Mesendoderm (in vitro differentiated cells): ENCODE measurements at regions not wholly inside any gene's neighbourhood (a gene's known extent, or its start where the extent isn't known, plus 50 kb on each side); places are given as distances from the start of the nearest gene placed in this dataset.
A peak's percentile ranks its signal among the peaks of the same experiment; 100 is the strongest.

Experiments used
- DNase-seq: peaks from one replicate; pipeline ENCODE4 v3.0.0; 2013
- H2AK5ac ChIP-seq: 2 replicates; pipeline ENCODE4 v1.6.1; 2013; ENCODE audit warnings: low read length, inconsistent platforms
- H2BK120ac ChIP-seq: 2 replicates; pipeline ENCODE4 v1.6.1; 2013; ENCODE audit warnings: low read depth, mild to moderate bottlenecking, low read length, moderate library complexity, mixed read lengths
- H2BK15ac ChIP-seq: replicated peaks from 2 replicates; pipeline ENCODE4 v1.6.1; 2013; ENCODE audit warnings: low read depth, mild to moderate bottlenecking, moderate library complexity
- H2BK5ac ChIP-seq: 2 replicates; pipeline ENCODE4 v1.6.1; 2013; ENCODE audit warnings: low read length, inconsistent platforms
- H3K18ac ChIP-seq: 2 replicates; pipeline ENCODE4 v1.6.1; 2013; ENCODE audit warnings: mild to moderate bottlenecking, low read length, mixed read lengths
- H3K23ac ChIP-seq: one replicate; pipeline ENCODE4 v1.6.1; 2013; ENCODE audit warnings: low read length
- H3K27ac ChIP-seq: 2 replicates; pipeline ENCODE4 v1.5.1; 2013; ENCODE audit warnings: low read depth, mild to moderate bottlenecking, inconsistent platforms, low read length, moderate library complexity
- H3K27me3 ChIP-seq: 2 replicates; pipeline ENCODE4 v1.6.1; 2013; ENCODE audit warnings: low read length, control low read depth, mild to moderate bottlenecking, inconsistent platforms; ENCODE audit not compliant: insufficient read depth, poor library complexity
- H3K36me3 ChIP-seq: 2 replicates; pipeline ENCODE4 v1.6.1; 2013; ENCODE audit warnings: low read length, inconsistent platforms; ENCODE audit not compliant: control insufficient read depth, insufficient read depth
- H3K4ac ChIP-seq: one replicate; pipeline ENCODE4 v1.6.1; 2013; ENCODE audit warnings: low read depth, mild to moderate bottlenecking, low read length, moderate library complexity
- H3K4me1 ChIP-seq: 2 replicates; pipeline ENCODE4 v1.6.1; 2013; ENCODE audit warnings: low read depth, low read length, inconsistent platforms; ENCODE audit not compliant: control insufficient read depth
- H3K4me2 ChIP-seq: 2 replicates; pipeline ENCODE4 v1.6.1; 2013; ENCODE audit warnings: low read length
- H3K4me3 ChIP-seq: 2 replicates; pipeline ENCODE4 v1.5.1; 2013; ENCODE audit warnings: mild to moderate bottlenecking, low read length
- H3K56ac ChIP-seq: one replicate; pipeline ENCODE4 v1.6.1; 2013; ENCODE audit warnings: low read length
- H3K79me1 ChIP-seq: 2 replicates; pipeline ENCODE4 v1.6.1; 2013; ENCODE audit warnings: low read length, inconsistent platforms
- H3K79me2 ChIP-seq: 2 replicates; pipeline ENCODE4 v1.6.1; 2013; ENCODE audit warnings: mild to moderate bottlenecking, low read length; ENCODE audit not compliant: control insufficient read depth, insufficient read depth
- H3K9ac ChIP-seq: 2 replicates; pipeline ENCODE4 v1.6.1; 2013; ENCODE audit warnings: low read length, inconsistent platforms
- H4K5ac ChIP-seq: one replicate; pipeline ENCODE4 v1.6.1; 2013; ENCODE audit warnings: low read length
- H4K8ac ChIP-seq: one replicate; pipeline ENCODE4 v1.6.1; 2013; ENCODE audit warnings: low read depth, mild to moderate bottlenecking, control low read depth, low read length, moderate library complexity
- WGBS: extraction: QIAGEN DNeasy Blood & Tissue Kit; methylation state at CpG from one replicate; pipeline ENCODE4 v1.1.7; 2013; ENCODE audit warnings: low lambda C conversion rate, missing lambda C conversion rate; ENCODE audit not compliant: insufficient coverage; ENCODE audit errors: extremely low coverage; 5-methylcytosine and 5-hydroxymethylcytosine counted together

- Histone ChIP-seq H4K5ac (no peak overlapping the region), H3K4ac (no peak overlapping the region), H3K79me1 (no peaks in the 10 kb centered on the region), H3K27ac (no peak overlapping the region), H4K8ac (no peak overlapping the region), H2AK5ac (no peak overlapping the region), H3K4me2 (no peak overlapping the region), H3K79me2 (no peaks in the 10 kb centered on the region), H3K56ac (no peak overlapping the region), H3K18ac (no peak overlapping the region), H2BK120ac (no peak overlapping the region), H3K23ac (no peak overlapping the region), H3K27me3 (no peaks in the 10 kb centered on the region), H2BK15ac (no peak overlapping the region), H2BK5ac (no peak overlapping the region), H3K36me3 (no peaks in the 10 kb centered on the region), H3K4me3 (no peak overlapping the region), H3K9ac (no peak overlapping the region), H3K4me1 (no peaks in the 10 kb centered on the region)
- WGBS, result no CpG with 5 or more reads among the region's 3 CpGs
- no peak for DNase-seq
Observed at GRCh38 chr3:193980905-193981304, 155.0 kb upstream of the HES1 start.

DNA sequence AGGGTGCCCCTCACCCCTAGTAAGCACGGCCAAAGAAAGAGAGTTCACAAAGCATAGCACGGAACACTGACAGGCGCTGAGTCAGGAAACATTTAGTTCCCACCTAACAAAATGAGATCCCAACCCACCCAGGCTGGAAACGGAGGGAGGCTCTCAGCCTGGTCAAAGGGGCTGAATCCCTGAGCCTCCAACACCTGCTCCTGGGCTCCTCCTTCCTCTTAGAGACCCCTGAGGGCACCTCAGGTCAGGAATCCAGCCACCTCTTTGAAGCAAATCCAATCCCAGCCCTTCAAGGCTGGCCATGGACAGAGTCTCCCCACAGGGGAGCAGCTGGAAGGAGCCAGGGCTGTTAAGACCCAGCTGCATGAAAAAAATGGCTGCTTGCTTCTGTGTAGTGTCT, 154.4 kb upstream of the HES1 start:
- Histone ChIP-seq H3K27me3 (no peaks in the 10 kb centered on the region), H2BK5ac (no peak overlapping the region), H3K4ac (no peak overlapping the region), H4K5ac (no peak overlapping the region), H3K27ac (no peak overlapping the region), H3K79me2 (no peaks in the 10 kb centered on the region), H3K9ac (no peak overlapping the region), H3K18ac (no peak overlapping the region), H3K4me2 (no peak overlapping the region), H3K4me1 (no peaks in the 10 kb centered on the region), H3K4me3 (no peak overlapping the region), H3K36me3 (no peaks in the 10 kb centered on the region), H2BK120ac (no peak overlapping the region), H2AK5ac (no peak overlapping the region), H3K56ac (no peak overlapping the region), H2BK15ac (no peak overlapping the region), H3K79me1 (no peaks in the 10 kb centered on the region), H4K8ac (no peak overlapping the region), H3K23ac (no peak overlapping the region)
- WGBS, result no CpG with 5 or more reads among the region's 4 CpGs
- peak; percentile 40 for DNase-seq

DNA sequence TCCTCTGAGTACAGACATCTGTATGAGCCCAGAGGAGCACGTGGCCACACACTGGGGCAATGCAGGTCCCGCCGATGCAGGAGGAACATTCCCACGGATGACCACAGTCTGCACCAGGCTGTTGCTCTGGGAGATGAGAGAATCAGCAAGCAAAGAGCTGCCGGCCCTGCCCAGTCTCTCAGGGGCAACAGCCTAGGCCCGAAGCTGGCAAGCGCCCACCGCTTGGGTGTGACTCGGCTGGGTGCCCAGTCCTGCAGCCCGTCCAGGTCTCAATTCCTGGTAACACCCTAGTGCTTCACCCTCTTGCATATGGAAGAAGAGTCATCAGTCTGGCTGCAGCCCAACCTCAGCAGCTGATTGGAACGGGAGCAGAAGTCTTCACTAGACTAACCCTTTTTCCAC, 153.7 kb upstream of the HES1 start:
- Histone ChIP-seq H3K27me3 (no peaks in the 10 kb centered on the region), H3K4me1 (no peaks in the 10 kb centered on the region), H3K4me3 (no peak overlapping the region), H2AK5ac (no peak overlapping the region), H3K4ac (no peak overlapping the region), H2BK5ac (no peak overlapping the region), H3K27ac (no peak overlapping the region), H3K23ac (no peak overlapping the region), H3K79me1 (no peaks in the 10 kb centered on the region), H2BK15ac (no peak overlapping the region), H4K5ac (no peak overlapping the region), H2BK120ac (no peak overlapping the region), H3K18ac (no peak overlapping the region), H3K9ac (no peak overlapping the region), H3K36me3 (no peaks in the 10 kb centered on the region), H3K79me2 (no peaks in the 10 kb centered on the region), H3K56ac (no peak overlapping the region), H4K8ac (no peak overlapping the region), H3K4me2 (no peak overlapping the region)
- no CpG with 5 or more reads among the region's 11 CpGs for WGBS
- DNase-seq, result no peak

DNA sequence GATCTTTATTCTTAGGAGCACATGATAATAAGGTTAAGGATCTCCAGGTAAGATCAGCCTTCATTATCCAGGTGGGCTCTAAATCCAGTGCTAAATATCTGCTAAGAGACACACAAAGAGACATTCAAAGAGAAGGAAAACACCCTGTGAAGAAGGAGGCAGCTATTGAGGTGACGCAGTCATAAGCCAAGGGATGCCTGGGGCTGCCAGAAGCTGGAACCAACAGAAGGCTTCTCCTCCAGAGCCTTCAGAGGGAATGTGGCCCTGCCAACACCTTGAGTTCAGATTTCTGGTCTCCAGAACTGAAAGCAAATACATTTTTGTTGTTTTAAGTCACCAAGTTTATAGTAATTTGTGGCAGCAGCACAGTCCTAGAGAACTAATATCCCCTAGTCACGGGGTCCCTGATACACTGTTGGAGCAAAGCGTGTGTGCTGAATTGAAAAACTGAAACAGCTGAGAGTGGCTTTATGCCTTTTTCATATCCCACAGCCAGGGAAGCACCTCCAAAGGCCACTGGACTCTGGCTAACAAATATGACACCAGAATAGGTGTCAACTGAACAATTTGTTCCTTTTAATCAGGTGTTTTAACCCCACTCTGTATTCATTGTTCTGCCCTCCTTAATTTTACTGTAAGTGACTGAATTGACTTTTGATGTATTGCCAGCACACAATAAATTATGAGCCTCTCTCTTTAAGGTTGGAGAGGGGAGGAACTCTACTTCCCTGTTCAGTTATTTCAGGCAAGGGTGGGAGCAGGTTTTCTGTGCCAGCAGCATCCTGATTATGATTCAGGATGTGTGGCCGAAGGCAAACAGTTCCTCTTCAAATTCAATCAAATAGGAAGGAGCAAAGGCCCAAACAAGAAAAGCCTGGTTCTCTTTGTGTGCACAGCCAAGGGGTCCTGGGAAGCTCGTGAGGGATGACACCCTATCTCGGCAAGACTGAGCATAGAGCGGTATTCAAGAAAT, 151.8 kb upstream of the HES1 start:
- Histone ChIP-seq H4K5ac (no peak overlapping the region), H3K56ac (no peak overlapping the region), H2AK5ac (no peak overlapping the region), H2BK120ac (no peak overlapping the region), H4K8ac (no peak overlapping the region), H3K79me2 (no peaks in the 10 kb centered on the region), H3K4me3 (no peak overlapping the region), H2BK15ac (no peak overlapping the region), H3K23ac (no peak overlapping the region), H3K27ac (no peak overlapping the region), H3K9ac (no peak overlapping the region), H2BK5ac (no peak overlapping the region), H3K79me1 (no peaks in the 10 kb centered on the region), H3K18ac (no peak overlapping the region), H3K27me3 (no peaks in the 10 kb centered on the region), H3K4me1 (no peaks in the 10 kb centered on the region), H3K4ac (no peak overlapping the region), H3K36me3 (no peaks in the 10 kb centered on the region), H3K4me2 (no peak overlapping the region)
- WGBS, result no CpG with 5 or more reads among the region's 7 CpGs
- no peak for DNase-seq

DNA sequence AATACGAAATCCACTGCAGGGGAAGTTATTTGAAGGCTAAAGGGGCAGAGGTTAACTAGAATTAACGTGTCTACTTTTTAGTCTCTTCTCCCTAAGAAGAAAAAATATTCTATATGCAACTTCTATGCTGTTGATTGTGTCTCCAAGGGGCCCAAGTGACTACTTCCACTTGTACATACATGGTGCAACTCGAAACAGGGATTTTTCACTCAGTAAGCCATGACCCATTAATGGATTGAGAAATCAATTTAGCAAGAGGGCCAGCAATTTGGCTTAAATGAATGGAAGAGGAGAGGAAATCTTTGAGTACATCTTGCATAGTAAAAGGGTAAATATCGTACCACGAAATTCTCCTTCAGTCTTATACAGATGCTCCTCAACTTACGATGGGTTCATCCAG, 151.1 kb upstream of the HES1 start:
- Histone ChIP-seq H3K4me1 (no peaks in the 10 kb centered on the region), H3K23ac (no peak overlapping the region), H3K79me2 (no peaks in the 10 kb centered on the region), H3K4ac (no peak overlapping the region), H3K56ac (no peak overlapping the region), H3K4me3 (no peak overlapping the region), H3K4me2 (no peak overlapping the region), H3K79me1 (no peaks in the 10 kb centered on the region), H2BK120ac (no peak overlapping the region), H2BK5ac (no peak overlapping the region), H3K36me3 (no peaks in the 10 kb centered on the region), H4K8ac (no peak overlapping the region), H2BK15ac (no peak overlapping the region), H2AK5ac (no peak overlapping the region), H3K9ac (no peak overlapping the region), H3K27me3 (no peaks in the 10 kb centered on the region), H4K5ac (no peak overlapping the region), H3K18ac (no peak overlapping the region), H3K27ac (no peak overlapping the region)
- no CpG with 5 or more reads among the region's 6 CpGs for WGBS
- DNase-seq, result no peak

GRCh38 chr3:193987186-193987585, 148.8 kb upstream of the HES1 start:
- no peak overlapping the region for H3K4me2 ChIP-seq
- H4K5ac ChIP-seq, result no peak overlapping the region
- peaks cover 2% of the 10 kb centered on the region for H3K4me1 ChIP-seq
- no peak overlapping the region for H3K4ac ChIP-seq
- no peaks in the 10 kb centered on the region for H3K79me1 ChIP-seq
- no peak overlapping the region for H3K27ac ChIP-seq
- no peak overlapping the region for H2BK15ac ChIP-seq
- no peak overlapping the region for H3K56ac ChIP-seq
- H3K36me3 ChIP-seq, result no peaks in the 10 kb centered on the region
- no peak overlapping the region for H2AK5ac ChIP-seq
- H4K8ac ChIP-seq, result no peak overlapping the region
- H3K4me3 ChIP-seq, result no peak overlapping the region
- no peaks in the 10 kb centered on the region for H3K79me2 ChIP-seq
- WGBS, result no CpG with 5 or more reads among the region's 5 CpGs
- no peak for DNase-seq
- no peak overlapping the region for H3K23ac ChIP-seq
- H3K18ac ChIP-seq, result no peak overlapping the region
- H2BK5ac ChIP-seq, result no peak overlapping the region
- no peaks in the 10 kb centered on the region for H3K27me3 ChIP-seq
- no peak overlapping the region for H2BK120ac ChIP-seq
- H3K9ac ChIP-seq, result no peak overlapping the region
